CD8-positive, alpha-beta memory T cell (primary cell): ENCODE measurements at regions not wholly inside any gene's neighbourhood (a gene's known extent, or its start where the extent isn't known, plus 50 kb on each side); places are given as distances from the start of the nearest gene placed in this dataset.
A peak's percentile ranks its signal among the peaks of the same experiment; 100 is the strongest.
"Not testable (repeated sequence)": the region's sequence is repeated elsewhere in the genome, so short reads cannot be mapped to it uniquely, and the experiment has no call there.

ENCODE experiments used
- CTCF ChIA-PET: fragments of 350-600 bp; sonication (Branson Sonifier 250); formaldehyde crosslinking; loops from one replicate; lab custom pipeline; 2021; ENCODE audit warnings: antibody characterized with exemption; lab: Charles Lee
- POLR2A ChIA-PET: fragments of 350-600 bp; sonication (Branson Sonifier 250); formaldehyde crosslinking; loops from one replicate; lab custom pipeline; 2021; ENCODE audit warnings: antibody characterized with exemption; lab: Charles Lee
- DNase-seq, 5 donors: peaks; one replicate each; pipeline versions ENCODE4 v3.0.0 to v3.0.0-alpha.2; 2020 to 2022; ENCODE audit warnings: mixed read lengths in 1 of 5
- H3K27ac ChIP-seq: one replicate; pipeline ENCODE4 v1.7.0; 2013; ENCODE audit warnings: low read depth, mild to moderate bottlenecking, low read length, moderate library complexity
- H3K27me3 ChIP-seq: 2 replicates; pipeline ENCODE4 v1.7.0; 2013; ENCODE audit warnings: low read length, mild to moderate bottlenecking; ENCODE audit not compliant: insufficient read depth, poor library complexity, severe bottlenecking
- H3K36me3 ChIP-seq: 2 replicates; pipeline ENCODE4 v1.7.0; 2013; ENCODE audit warnings: mild to moderate bottlenecking, low read length, moderate library complexity; ENCODE audit not compliant: insufficient read depth
- H3K4me1 ChIP-seq: 2 replicates; pipeline ENCODE4 v1.7.0; 2013; ENCODE audit warnings: mild to moderate bottlenecking, low read length, moderate library complexity; ENCODE audit not compliant: insufficient read depth
- H3K4me3 ChIP-seq: 2 replicates; pipeline ENCODE4 v1.7.0; 2013; ENCODE audit warnings: mild to moderate bottlenecking, low read length
- H3K9me3 ChIP-seq: 2 replicates; pipeline ENCODE4 v1.7.0; 2013; ENCODE audit warnings: mild to moderate bottlenecking, low read length
- H3K27ac Mint-ChIP-seq, 8 donors: one replicate each; pipeline ENCODE4 v1.8.0; 2020 to 2021; ENCODE audit warnings: mixed read lengths in 8 of 8, mild to moderate bottlenecking in 6 of 8, inconsistent platforms in 3 of 8, moderate library complexity in 3 of 8
- H3K27me3 Mint-ChIP-seq, 2 donors: one replicate each; pipeline ENCODE4 v1.8.0; 2020 to 2021; ENCODE audit warnings: mixed read lengths in 2 of 2, mild to moderate bottlenecking in 1 of 2, moderate library complexity in 1 of 2
- H3K36me3 Mint-ChIP-seq, 3 donors: one replicate each; pipeline ENCODE4 v1.8.0; 2020 to 2021; ENCODE audit warnings: mixed read lengths in 3 of 3, inconsistent platforms in 1 of 3, mild to moderate bottlenecking in 1 of 3
- H3K4me1 Mint-ChIP-seq, 3 donors: one replicate each; pipeline ENCODE4 v1.8.0; 2020 to 2021; ENCODE audit warnings: mixed read lengths in 3 of 3, inconsistent platforms in 1 of 3, mild to moderate bottlenecking in 1 of 3
- H3K4me3 Mint-ChIP-seq, 7 donors: one replicate each; pipeline ENCODE4 v1.8.0; 2020 to 2021; ENCODE audit warnings: mixed read lengths in 7 of 7, mild to moderate bottlenecking in 6 of 7, moderate library complexity in 4 of 7, inconsistent platforms in 2 of 7
- H3K9me3 Mint-ChIP-seq, 5 donors: one replicate each; pipeline ENCODE4 v1.8.0; 2020 to 2022; ENCODE audit warnings: mixed read lengths in 5 of 5, mild to moderate bottlenecking in 3 of 5, moderate library complexity in 2 of 5, inconsistent platforms in 1 of 5

DNA sequence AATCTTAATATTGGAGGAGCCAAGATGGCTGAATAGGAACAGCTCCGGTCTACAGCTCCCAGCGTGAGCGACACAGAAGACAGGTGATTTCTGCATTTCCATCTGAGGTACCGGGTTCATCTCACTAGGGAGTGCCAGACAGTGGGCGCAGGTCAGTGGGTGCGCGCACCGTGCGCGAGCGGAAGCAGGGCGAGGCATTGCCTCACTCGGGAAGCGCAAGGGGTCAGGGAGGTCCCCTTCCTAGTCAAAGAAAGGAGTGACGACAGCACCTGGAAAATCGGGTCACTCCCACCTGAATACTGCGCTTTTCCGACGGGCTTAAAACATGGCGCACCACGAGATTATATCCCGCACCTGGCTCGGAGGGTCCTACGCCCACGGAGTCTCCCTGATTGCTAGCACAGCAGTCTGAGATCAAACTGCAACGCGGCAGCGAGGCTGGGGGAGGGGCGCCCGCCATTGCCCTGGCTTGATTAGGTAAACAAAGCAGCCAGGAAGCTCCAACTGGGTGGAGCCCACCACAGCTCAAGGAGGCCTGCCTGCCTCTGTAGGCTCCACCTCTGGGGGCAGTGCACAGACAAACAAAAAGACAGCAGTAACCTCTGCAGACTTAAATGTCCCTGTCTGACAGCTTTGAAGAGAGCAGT is 383.9 kb upstream of the CDIN1 start:
- H3K4me3 Mint-ChIP-seq, H3K36me3 Mint-ChIP-seq, CTCF ChIA-PET, POLR2A ChIA-PET, H3K9me3 ChIP-seq, H3K4me3 ChIP-seq, H3K27ac ChIP-seq, DNase-seq, H3K27me3 Mint-ChIP-seq, H3K27me3 ChIP-seq, H3K9me3 Mint-ChIP-seq, H3K4me1 Mint-ChIP-seq, H3K36me3 ChIP-seq, H3K4me1 ChIP-seq: not testable (repeated sequence)
- H3K27ac Mint-ChIP-seq, result peak overlapping the region in 1 of 8 donors; percentile 10

DNA sequence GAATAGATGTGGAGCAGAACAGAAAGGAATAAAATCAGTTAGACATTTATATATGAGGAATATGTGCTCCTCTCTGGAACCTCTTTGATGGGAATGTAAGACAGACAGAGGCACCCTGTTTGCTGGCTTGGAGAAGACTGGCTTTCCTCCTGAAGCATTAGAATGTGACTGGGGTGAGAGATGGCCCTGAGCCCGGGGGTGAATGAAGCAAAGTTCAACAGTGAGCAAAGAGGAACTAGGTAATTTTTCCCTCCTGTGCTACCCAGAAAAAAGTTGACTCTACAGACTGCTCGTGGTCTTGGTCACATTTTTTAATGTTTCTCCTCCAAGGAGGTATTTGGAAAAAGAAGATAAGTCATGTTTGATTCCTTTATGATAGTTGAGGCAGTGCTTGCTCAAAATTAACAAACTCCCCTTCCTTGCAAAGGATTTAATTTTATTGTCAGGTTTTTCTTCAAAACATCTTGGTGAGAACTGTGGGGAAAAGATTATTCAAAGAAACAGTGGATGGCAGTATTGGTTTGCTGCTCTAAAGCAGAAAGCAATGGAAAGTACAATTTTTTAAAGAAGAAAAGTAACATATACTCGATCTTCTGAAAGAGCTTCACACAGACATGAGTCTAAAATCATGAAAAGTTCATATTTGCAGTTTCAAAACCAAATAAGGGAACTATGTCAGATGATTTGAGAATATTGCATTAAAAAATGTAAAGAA is 370.4 kb upstream of the CDIN1 start:
- H3K4me3 Mint-ChIP-seq, result no peak overlapping the region
- Histone ChIP-seq H3K27me3 (no peaks in the 10 kb centered on the region), H3K4me1 (no peaks in the 10 kb centered on the region), H3K9me3 (no peaks in the 10 kb centered on the region), H3K4me3 (no peak overlapping the region), H3K27ac (no peak overlapping the region), H3K36me3 (no peaks in the 10 kb centered on the region)
- ChIA-PET POLR2A (no interaction called here), CTCF (no interaction called here)
- H3K4me1 Mint-ChIP-seq, result no peaks in the 10 kb centered on the region
- no peak for DNase-seq
- peaks cover 0 to 8% (median 4%) of the 10 kb centered on the region in 5 donors for H3K9me3 Mint-ChIP-seq
- no peaks in the 10 kb centered on the region for H3K27me3 Mint-ChIP-seq
- no peaks in the 10 kb centered on the region for H3K36me3 Mint-ChIP-seq
- no peak overlapping the region for H3K27ac Mint-ChIP-seq

DNA sequence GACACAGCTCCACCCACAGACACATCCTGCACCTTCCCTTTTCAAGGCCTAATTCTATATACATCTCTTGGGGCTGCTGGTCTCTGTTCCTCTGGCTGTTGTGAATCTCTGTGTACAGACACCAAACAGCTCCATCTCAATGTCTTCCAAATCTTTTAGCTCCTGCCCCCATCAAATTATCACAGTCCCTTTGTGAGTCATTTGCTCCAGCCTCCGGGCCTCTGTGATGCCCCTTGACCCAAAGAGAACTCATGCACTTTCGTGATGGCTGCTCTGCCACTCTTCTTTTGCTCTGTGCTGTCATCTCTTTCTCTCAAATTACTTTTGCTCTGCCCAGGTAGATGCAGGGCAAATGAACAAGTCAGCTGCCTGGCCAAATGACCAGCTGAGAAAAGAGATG is 369.0 kb upstream of the CDIN1 start:
- no peaks in the 10 kb centered on the region for H3K36me3 ChIP-seq
- no peaks in the 10 kb centered on the region for H3K4me1 ChIP-seq
- no peaks in the 10 kb centered on the region for H3K36me3 Mint-ChIP-seq
- POLR2A ChIA-PET, result no interaction called here
- H3K9me3 Mint-ChIP-seq, result peaks cover 0 to 8% (median 2%) of the 10 kb centered on the region in 5 donors
- peaks cover 0 to 2% of the 10 kb centered on the region in 2 donors for H3K27me3 Mint-ChIP-seq
- no peak overlapping the region for H3K27ac Mint-ChIP-seq
- CTCF ChIA-PET, result no interaction called here
- H3K4me3 ChIP-seq, result no peak overlapping the region
- H3K9me3 ChIP-seq, result no peaks in the 10 kb centered on the region
- H3K4me1 Mint-ChIP-seq, result no peaks in the 10 kb centered on the region
- no peak overlapping the region for H3K27ac ChIP-seq
- no peaks in the 10 kb centered on the region for H3K27me3 ChIP-seq
- no peak for DNase-seq
- peak overlapping the region in 1 of 7 donors; percentile 4 for H3K4me3 Mint-ChIP-seq

DNA sequence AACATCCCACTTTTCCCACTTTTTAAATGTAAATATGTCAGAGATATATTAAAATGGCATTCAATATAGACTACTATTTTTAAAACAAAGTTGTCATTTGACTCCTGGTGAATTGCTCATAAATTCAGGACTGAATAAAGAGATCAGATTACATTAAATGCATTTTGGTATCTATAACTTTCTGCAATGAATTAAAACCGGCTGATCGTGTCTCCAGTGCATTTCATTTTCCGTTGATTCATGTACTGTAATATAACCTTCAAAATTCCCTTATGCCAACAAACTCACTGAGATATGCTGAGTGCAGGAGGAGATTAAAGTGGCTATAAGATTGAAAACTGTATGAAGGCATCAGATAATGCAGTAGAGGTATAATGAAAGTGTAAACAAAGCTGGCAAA is 361.1 kb upstream of the CDIN1 start:
- CTCF ChIA-PET, result no interaction called here
- no peak overlapping the region for H3K27ac Mint-ChIP-seq

DNA sequence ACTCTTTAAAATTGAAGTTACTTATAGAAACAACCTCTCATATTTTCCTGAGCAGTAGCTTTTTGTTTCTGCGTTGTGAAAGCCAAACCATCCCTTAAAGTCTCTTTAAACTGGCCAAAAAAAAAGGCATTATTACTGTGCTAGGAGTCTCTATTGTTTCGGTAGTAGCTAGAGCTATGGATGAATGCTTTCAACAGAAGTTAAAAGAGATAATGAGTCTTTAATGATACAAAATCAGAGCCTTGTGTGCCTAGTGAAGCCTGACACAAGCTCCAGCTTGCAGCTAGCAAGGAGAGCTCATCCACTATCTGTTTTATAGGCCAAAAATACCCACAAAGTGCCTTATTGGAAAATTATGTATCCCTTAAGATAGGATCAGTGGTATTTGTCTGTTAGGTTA is 360.4 kb upstream of the CDIN1 start:
- no peaks in the 10 kb centered on the region for H3K27me3 ChIP-seq
- no peaks in the 10 kb centered on the region for H3K9me3 ChIP-seq
- peaks cover 0 to 2% of the 10 kb centered on the region in 2 donors for H3K27me3 Mint-ChIP-seq
- H3K36me3 ChIP-seq, result no peaks in the 10 kb centered on the region
- H3K36me3 Mint-ChIP-seq, result no peaks in the 10 kb centered on the region
- H3K4me1 ChIP-seq, result no peaks in the 10 kb centered on the region
- no peak overlapping the region for H3K4me3 ChIP-seq
- ChIA-PET POLR2A (no interaction called here), CTCF (no interaction called here)
- no peaks in the 10 kb centered on the region for H3K4me1 Mint-ChIP-seq
- H3K27ac Mint-ChIP-seq, result no peak overlapping the region
- H3K9me3 Mint-ChIP-seq, result no peaks in the 10 kb centered on the region
- no peak overlapping the region for H3K27ac ChIP-seq
- no peak overlapping the region for H3K4me3 Mint-ChIP-seq
- DNase-seq, result no peak

More for the DNA sequence above, 361.1 kb upstream of the CDIN1 start:
- Mint-ChIP-seq H3K4me3 (no peak overlapping the region), H3K9me3 (no peaks in the 10 kb centered on the region), H3K4me1 (no peaks in the 10 kb centered on the region), H3K27me3 (peaks cover 0 to 2% of the 10 kb centered on the region in 2 donors), H3K36me3 (no peaks in the 10 kb centered on the region)
- Histone ChIP-seq H3K36me3 (no peaks in the 10 kb centered on the region), H3K4me1 (no peaks in the 10 kb centered on the region), H3K4me3 (no peak overlapping the region), H3K9me3 (no peaks in the 10 kb centered on the region), H3K27ac (no peak overlapping the region), H3K27me3 (no peaks in the 10 kb centered on the region)
- no peak for DNase-seq
- POLR2A ChIA-PET, result no interaction called here

DNA sequence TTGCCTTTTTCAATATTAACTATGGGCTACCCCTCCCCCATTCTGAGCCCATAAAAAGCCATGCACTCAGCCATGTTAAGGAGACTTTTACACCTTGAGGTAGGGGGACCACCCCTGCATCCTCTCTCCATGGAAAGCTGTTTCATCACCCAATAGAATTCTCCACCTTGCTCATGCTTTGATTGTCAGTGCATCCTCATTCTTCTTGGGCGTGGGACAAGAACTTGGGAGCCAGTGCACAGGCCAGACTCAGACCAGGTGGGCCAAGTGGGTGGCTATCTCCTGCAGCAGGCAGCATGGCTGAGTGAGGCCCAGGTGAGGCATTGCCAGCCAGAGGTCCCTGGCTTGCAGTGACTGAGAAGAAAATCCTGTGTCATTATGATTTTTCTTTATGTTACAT is 357.4 kb upstream of the CDIN1 start:
- POLR2A ChIA-PET, result no interaction called here
- H3K4me3 ChIP-seq, result no peak overlapping the region
- H3K36me3 ChIP-seq, result no peaks in the 10 kb centered on the region
- no peaks in the 10 kb centered on the region for H3K4me1 Mint-ChIP-seq
- DNase-seq, result no peak
- H3K4me3 Mint-ChIP-seq, result no peak overlapping the region
- H3K4me1 ChIP-seq, result no peaks in the 10 kb centered on the region
- H3K9me3 ChIP-seq, result no peaks in the 10 kb centered on the region
- CTCF ChIA-PET, result no interaction called here
- no peaks in the 10 kb centered on the region for H3K36me3 Mint-ChIP-seq
- H3K9me3 Mint-ChIP-seq, result peaks cover 0 to 4% (median 0%) of the 10 kb centered on the region in 5 donors
- no peaks in the 10 kb centered on the region for H3K27me3 Mint-ChIP-seq
- H3K27me3 ChIP-seq, result no peaks in the 10 kb centered on the region
- no peak overlapping the region for H3K27ac ChIP-seq
- no peak overlapping the region for H3K27ac Mint-ChIP-seq

DNA sequence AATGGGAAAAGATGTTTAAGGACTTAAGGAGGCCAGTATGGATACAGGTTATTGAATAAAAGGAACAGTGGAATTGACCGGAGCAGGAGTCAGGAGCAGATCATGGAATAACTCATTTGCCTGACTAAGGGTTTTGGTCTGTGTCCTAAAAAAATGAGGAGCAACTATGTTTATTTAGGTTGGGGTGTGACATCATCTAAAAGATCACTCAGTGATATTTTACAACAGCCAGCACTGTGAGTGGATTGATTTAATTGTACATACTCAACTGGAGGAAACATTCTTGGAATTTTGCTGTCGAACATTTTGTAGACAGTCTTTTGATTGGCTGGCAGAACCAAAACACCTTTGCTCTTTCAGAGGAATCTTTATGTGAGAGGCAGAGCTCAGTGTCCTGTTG is 348.6 kb upstream of the CDIN1 start:
- H3K4me1 ChIP-seq, result no peaks in the 10 kb centered on the region
- H3K27me3 ChIP-seq, result no peaks in the 10 kb centered on the region
- no peaks in the 10 kb centered on the region for H3K36me3 ChIP-seq
- no peak for DNase-seq
- Mint-ChIP-seq H3K9me3 (peaks cover 2 to 7% (median 5%) of the 10 kb centered on the region in 5 donors), H3K27me3 (no peaks in the 10 kb centered on the region), H3K4me1 (no peaks in the 10 kb centered on the region), H3K4me3 (no peak overlapping the region), H3K27ac (no peak overlapping the region), H3K36me3 (no peaks in the 10 kb centered on the region)
- ChIA-PET POLR2A (no interaction called here), CTCF (no interaction called here)
- no peak overlapping the region for H3K27ac ChIP-seq
- H3K9me3 ChIP-seq, result no peaks in the 10 kb centered on the region
- no peak overlapping the region for H3K4me3 ChIP-seq

DNA sequence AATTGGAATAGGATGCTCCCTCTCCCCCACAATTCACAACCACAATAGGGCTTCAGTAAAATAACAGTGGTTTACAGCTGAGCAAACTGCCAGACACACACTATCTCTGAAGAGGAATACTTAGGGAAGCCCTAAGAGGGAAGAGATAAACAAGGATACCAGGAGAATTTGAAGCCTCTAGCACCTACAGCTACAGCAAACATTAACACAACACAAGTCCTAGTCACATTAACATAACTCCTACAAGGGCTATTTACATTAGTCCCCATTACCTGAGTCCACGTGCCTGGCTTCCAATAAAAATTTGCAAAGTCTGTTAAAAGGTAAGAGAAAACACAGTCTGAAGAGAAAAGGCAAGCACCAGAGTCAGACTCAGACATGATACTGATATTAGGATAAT is 346.9 kb upstream of the CDIN1 start:
- ChIA-PET CTCF (no interaction called here), POLR2A (no interaction called here)
- H3K4me1 Mint-ChIP-seq, result no peaks in the 10 kb centered on the region
- H3K27me3 Mint-ChIP-seq, result no peaks in the 10 kb centered on the region
- peaks cover 2 to 5% (median 4%) of the 10 kb centered on the region in 5 donors for H3K9me3 Mint-ChIP-seq
- no peak overlapping the region for H3K27ac Mint-ChIP-seq
- no peaks in the 10 kb centered on the region for H3K36me3 Mint-ChIP-seq
- H3K4me3 Mint-ChIP-seq, result no peak overlapping the region
- Histone ChIP-seq H3K36me3 (no peaks in the 10 kb centered on the region), H3K4me3 (no peak overlapping the region), H3K27me3 (no peaks in the 10 kb centered on the region), H3K9me3 (no peaks in the 10 kb centered on the region), H3K4me1 (no peaks in the 10 kb centered on the region), H3K27ac (no peak overlapping the region)
- DNase-seq, result no peak
